ENCODE measurements at regions not wholly inside any gene's neighbourhood (a gene's known extent, or its start where the extent isn't known, plus 50 kb on each side); places are given as distances from the start of the nearest gene placed in this dataset.
"Not testable (repeated sequence)": the region's sequence is repeated elsewhere in the genome, so short reads cannot be mapped to it uniquely, and the experiment has no call there.

GRCh38 chr1:83488105-83488504 lies 510.8 kb downstream of the TTLL7 start:
- DNase-seq; H3K27ac ChIP-seq (ENCODE audit: low read length); H3K4me3 ChIP-seq (ENCODE audit: low read length); H3K9ac ChIP-seq (ENCODE audit: low read length); H3K9me2 ChIP-seq (replicated peaks; ENCODE audit: insufficient read depth, low read length); H3K27me3 ChIP-seq (ENCODE audit: low read length); H2AFZ ChIP-seq (ENCODE audit: low read length); H3K9me3 ChIP-seq (ENCODE audit: low read length); H3K36me3 ChIP-seq (ENCODE audit: insufficient read depth, low read length); H4K20me1 ChIP-seq (ENCODE audit: insufficient read depth, low read depth, low read length); H3K4me2 ChIP-seq (ENCODE audit: low read depth, low read length, poor library complexity, severe bottlenecking); H3K4me1 ChIP-seq (ENCODE audit: low read length); H3K79me2 ChIP-seq (ENCODE audit: low read length): not testable (repeated sequence)

GRCh38 chr1:83487460-83487859 lies 511.5 kb downstream of the TTLL7 start:
- not testable (repeated sequence) for H3K9ac ChIP-seq (ENCODE audit: low read length); H3K4me2 ChIP-seq (ENCODE audit: low read depth, low read length, poor library complexity, severe bottlenecking); DNase-seq; H4K20me1 ChIP-seq (ENCODE audit: insufficient read depth, low read depth, low read length); H3K4me3 ChIP-seq (ENCODE audit: low read length); H3K27me3 ChIP-seq (ENCODE audit: low read length); H3K79me2 ChIP-seq (ENCODE audit: low read length); H3K9me3 ChIP-seq (ENCODE audit: low read length); H3K9me2 ChIP-seq (replicated peaks; ENCODE audit: insufficient read depth, low read length); H3K36me3 ChIP-seq (ENCODE audit: insufficient read depth, low read length); H3K27ac ChIP-seq (ENCODE audit: low read length); H2AFZ ChIP-seq (ENCODE audit: low read length); H3K4me1 ChIP-seq (ENCODE audit: low read length)

- not testable (repeated sequence) for H3K79me2 ChIP-seq (ENCODE audit: low read length); H3K4me1 ChIP-seq (ENCODE audit: low read length); H3K9me2 ChIP-seq (replicated peaks; ENCODE audit: insufficient read depth, low read length); H3K27me3 ChIP-seq (ENCODE audit: low read length); H3K36me3 ChIP-seq (ENCODE audit: insufficient read depth, low read length); H3K9me3 ChIP-seq (ENCODE audit: low read length); H4K20me1 ChIP-seq (ENCODE audit: insufficient read depth, low read depth, low read length); H3K4me3 ChIP-seq (ENCODE audit: low read length); H3K27ac ChIP-seq (ENCODE audit: low read length); H2AFZ ChIP-seq (ENCODE audit: low read length); H3K4me2 ChIP-seq (ENCODE audit: low read depth, low read length, poor library complexity, severe bottlenecking); DNase-seq; H3K9ac ChIP-seq (ENCODE audit: low read length)
Observed at GRCh38 chr1:83485314-83486019, 513.5 kb downstream of the TTLL7 start.

DNA sequence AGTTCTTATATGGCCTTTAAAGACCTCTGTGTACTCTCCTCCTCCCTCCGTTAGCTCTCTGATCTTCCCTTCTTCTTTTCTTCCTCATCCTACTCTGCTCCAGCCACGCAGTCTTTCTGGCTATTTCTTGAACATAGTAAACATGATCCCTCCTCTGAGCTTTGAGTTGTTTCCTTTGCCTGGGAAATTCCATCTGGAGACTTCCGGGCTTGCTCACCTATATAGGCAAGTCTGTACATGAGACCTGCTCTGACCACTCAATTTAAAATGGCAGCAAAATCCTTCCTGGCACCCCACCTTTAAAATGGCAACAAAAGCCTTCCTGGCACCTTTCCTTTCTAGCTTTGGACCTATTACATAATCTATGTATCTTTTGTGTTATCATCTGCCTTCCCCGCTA lies 517.6 kb downstream of the TTLL7 start:
- H3K9me3 ChIP-seq (ENCODE audit: low read length); H3K4me1 ChIP-seq (ENCODE audit: low read length); H3K27me3 ChIP-seq (ENCODE audit: low read length); H3K79me2 ChIP-seq (ENCODE audit: low read length); H3K36me3 ChIP-seq (ENCODE audit: insufficient read depth, low read length); H3K4me3 ChIP-seq (ENCODE audit: low read length); H3K9me2 ChIP-seq (replicated peaks; ENCODE audit: insufficient read depth, low read length); DNase-seq; H4K20me1 ChIP-seq (ENCODE audit: insufficient read depth, low read depth, low read length); H3K27ac ChIP-seq (ENCODE audit: low read length); H2AFZ ChIP-seq (ENCODE audit: low read length); H3K4me2 ChIP-seq (ENCODE audit: low read depth, low read length, poor library complexity, severe bottlenecking); H3K9ac ChIP-seq (ENCODE audit: low read length): not testable (repeated sequence)

DNA sequence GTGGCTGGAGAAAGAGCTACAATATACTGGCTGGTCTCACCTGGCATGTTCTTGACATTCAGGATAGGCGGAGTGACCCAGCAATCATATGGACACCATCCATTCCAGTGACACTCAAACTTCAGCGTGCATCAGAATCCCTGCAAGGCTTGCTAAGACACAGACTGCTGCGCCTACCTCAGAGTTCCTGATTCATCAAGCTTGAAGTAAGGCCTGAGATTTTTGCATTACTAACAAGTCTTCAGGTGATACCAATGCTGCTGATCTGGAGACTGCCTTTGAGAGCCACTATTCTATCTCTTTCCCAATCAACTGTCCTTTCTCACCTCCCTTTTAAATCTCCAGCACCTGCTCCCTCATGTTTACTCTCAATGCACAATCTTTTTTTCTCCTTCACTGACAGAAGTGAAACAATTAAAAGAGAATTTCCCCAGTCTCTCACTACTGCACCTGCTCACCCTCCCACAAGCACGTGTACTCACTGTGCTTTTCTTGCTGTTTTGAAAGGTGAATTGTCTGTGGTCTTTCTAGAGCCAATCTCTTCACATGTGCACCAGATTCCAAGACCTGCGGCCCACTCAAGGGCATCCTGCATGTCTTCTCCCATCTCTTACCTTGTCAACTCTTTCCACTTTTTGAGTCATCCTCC lies 519.2 kb downstream of the TTLL7 start:
- H3K9me3 ChIP-seq (ENCODE audit: low read length); H3K4me1 ChIP-seq (ENCODE audit: low read length); H2AFZ ChIP-seq (ENCODE audit: low read length); H3K27ac ChIP-seq (ENCODE audit: low read length); H3K36me3 ChIP-seq (ENCODE audit: insufficient read depth, low read length); H3K27me3 ChIP-seq (ENCODE audit: low read length); H3K79me2 ChIP-seq (ENCODE audit: low read length); H3K9ac ChIP-seq (ENCODE audit: low read length); H3K4me3 ChIP-seq (ENCODE audit: low read length); H3K4me2 ChIP-seq (ENCODE audit: low read depth, low read length, poor library complexity, severe bottlenecking); DNase-seq; H3K9me2 ChIP-seq (replicated peaks; ENCODE audit: insufficient read depth, low read length); H4K20me1 ChIP-seq (ENCODE audit: insufficient read depth, low read depth, low read length): not testable (repeated sequence)

GRCh38 chr1:83478127-83478526 lies 520.8 kb downstream of the TTLL7 start:
- H4K20me1 ChIP-seq (ENCODE audit: insufficient read depth, low read depth, low read length); H3K27ac ChIP-seq (ENCODE audit: low read length); H3K4me3 ChIP-seq (ENCODE audit: low read length); H3K9me3 ChIP-seq (ENCODE audit: low read length); DNase-seq; H3K4me2 ChIP-seq (ENCODE audit: low read depth, low read length, poor library complexity, severe bottlenecking); H3K27me3 ChIP-seq (ENCODE audit: low read length); H3K9me2 ChIP-seq (replicated peaks; ENCODE audit: insufficient read depth, low read length); H3K9ac ChIP-seq (ENCODE audit: low read length); H3K4me1 ChIP-seq (ENCODE audit: low read length); H3K79me2 ChIP-seq (ENCODE audit: low read length); H2AFZ ChIP-seq (ENCODE audit: low read length); H3K36me3 ChIP-seq (ENCODE audit: insufficient read depth, low read length): not testable (repeated sequence)

- H3K27me3 ChIP-seq (ENCODE audit: low read length); H3K79me2 ChIP-seq (ENCODE audit: low read length); H4K20me1 ChIP-seq (ENCODE audit: insufficient read depth, low read depth, low read length); H3K9me2 ChIP-seq (replicated peaks; ENCODE audit: insufficient read depth, low read length); H3K4me2 ChIP-seq (ENCODE audit: low read depth, low read length, poor library complexity, severe bottlenecking); DNase-seq; H3K4me1 ChIP-seq (ENCODE audit: low read length); H3K36me3 ChIP-seq (ENCODE audit: insufficient read depth, low read length); H3K27ac ChIP-seq (ENCODE audit: low read length); H2AFZ ChIP-seq (ENCODE audit: low read length); H3K4me3 ChIP-seq (ENCODE audit: low read length); H3K9me3 ChIP-seq (ENCODE audit: low read length); H3K9ac ChIP-seq (ENCODE audit: low read length): not testable (repeated sequence)
Observed at GRCh38 chr1:83476518-83476917, 522.4 kb downstream of the TTLL7 start.

GRCh38 chr1:83474946-83475345 lies 524.0 kb downstream of the TTLL7 start:
- DNase-seq; H4K20me1 ChIP-seq (ENCODE audit: insufficient read depth, low read depth, low read length); H3K9ac ChIP-seq (ENCODE audit: low read length): not testable (repeated sequence)

More at GRCh38 chr1:83474946-83475345, 524.0 kb downstream of the TTLL7 start:
- not testable (repeated sequence) for H3K4me2 ChIP-seq (ENCODE audit: low read depth, low read length, poor library complexity, severe bottlenecking); H3K36me3 ChIP-seq (ENCODE audit: insufficient read depth, low read length); H3K9me2 ChIP-seq (replicated peaks; ENCODE audit: insufficient read depth, low read length); H3K4me1 ChIP-seq (ENCODE audit: low read length); H3K27ac ChIP-seq (ENCODE audit: low read length); H3K4me3 ChIP-seq (ENCODE audit: low read length); H3K27me3 ChIP-seq (ENCODE audit: low read length); H3K79me2 ChIP-seq (ENCODE audit: low read length); H3K9me3 ChIP-seq (ENCODE audit: low read length); H2AFZ ChIP-seq (ENCODE audit: low read length)
